ENCODE measurements at regions not wholly inside any gene's neighbourhood (a gene's known extent, or its start where the extent isn't known, plus 50 kb on each side); places are given as distances from the start of the nearest gene placed in this dataset.

- peaks cover 3% of the 10 kb centered on the region for H3K4me1 ChIP-seq
- no peak for TF ChIP-seq CTCF (IDR thresholded peaks at IDR 0.05)
These were observed 119.2 kb downstream of the NAA11 start for GRCh38 chr4:79206660-79207059.

GRCh38 chr4:79205121-79205520 lies 120.7 kb downstream of the NAA11 start:
- Histone ChIP-seq H3K27me3 (no peaks in the 10 kb centered on the region), H3K36me3 (no peaks in the 10 kb centered on the region), H3K27ac (no peak overlapping the region), H3K4me3 (no peak overlapping the region), H3K4me1 (peaks cover 3% of the 10 kb centered on the region), H3K9ac (ENCODE audit: low read depth in 2 of 2, low read length in 2 of 2) (no peak overlapping the region), H3K9me3 (no peaks in the 10 kb centered on the region)
- DNase-seq: no peak
- TF ChIP-seq CTCF (IDR thresholded peaks at IDR 0.05): no peak
- intact Hi-C loops (cut with DNase I): no loop called here

More at GRCh38 chr4:79206660-79207059, 119.2 kb downstream of the NAA11 start:
- intact Hi-C loops (cut with DNase I): no loop called here
- Histone ChIP-seq H3K36me3 (no peaks in the 10 kb centered on the region), H3K4me3 (no peak overlapping the region), H3K9ac (ENCODE audit: low read depth in 2 of 2, low read length in 2 of 2) (no peak overlapping the region), H3K27me3 (no peaks in the 10 kb centered on the region), H3K27ac (no peak overlapping the region), H3K9me3 (no peaks in the 10 kb centered on the region)
- no peak for DNase-seq

GRCh38 chr4:79201971-79202370 lies 123.9 kb downstream of the NAA11 start:
- no peak overlapping the region for H3K9ac ChIP-seq (ENCODE audit: low read depth in 2 of 2, low read length in 2 of 2)
- no peak for DNase-seq
- H3K9me3 ChIP-seq: no peaks in the 10 kb centered on the region
- no peaks in the 10 kb centered on the region for H3K36me3 ChIP-seq
- no peak overlapping the region for H3K4me3 ChIP-seq
- H3K4me1 ChIP-seq: no peaks in the 10 kb centered on the region
- TF ChIP-seq CTCF (IDR thresholded peaks at IDR 0.05): no peak
- no peak overlapping the region for H3K27ac ChIP-seq
- intact Hi-C loops (cut with DNase I): no loop called here
- H3K27me3 ChIP-seq: no peaks in the 10 kb centered on the region

- intact Hi-C loops (cut with DNase I): no loop called here
- no peaks in the 10 kb centered on the region for H3K9me3 ChIP-seq
- no peaks in the 10 kb centered on the region for H3K4me1 ChIP-seq
- no peak overlapping the region for H3K27ac ChIP-seq
- H3K27me3 ChIP-seq: no peaks in the 10 kb centered on the region
- no peaks in the 10 kb centered on the region for H3K36me3 ChIP-seq
- no peak overlapping the region for H3K9ac ChIP-seq (ENCODE audit: low read depth in 2 of 2, low read length in 2 of 2)
- no peak for TF ChIP-seq CTCF (IDR thresholded peaks at IDR 0.05)
- no peak for DNase-seq
- H3K4me3 ChIP-seq: no peak overlapping the region
These were observed 126.1 kb downstream of the NAA11 start for GRCh38 chr4:79199743-79200142.

GRCh38 chr4:79198951-79199587 lies 126.8 kb downstream of the NAA11 start:
- intact Hi-C loops (cut with DNase I): no loop called here
- H3K4me1 ChIP-seq: no peaks in the 10 kb centered on the region
- H3K27me3 ChIP-seq: no peaks in the 10 kb centered on the region
- H3K4me3 ChIP-seq: no peak overlapping the region
- TF ChIP-seq CTCF (IDR thresholded peaks at IDR 0.05): no peak
- no peak overlapping the region for H3K27ac ChIP-seq
- no peak for DNase-seq
- H3K36me3 ChIP-seq: no peaks in the 10 kb centered on the region
- no peak overlapping the region for H3K9ac ChIP-seq (ENCODE audit: low read depth in 2 of 2, low read length in 2 of 2)
- no peaks in the 10 kb centered on the region for H3K9me3 ChIP-seq

Measured in colonic mucosa (tissue), 4 donors.